GM12873 (cell line): ENCODE measurements at regions not wholly inside any gene's neighbourhood (a gene's known extent, or its start where the extent isn't known, plus 50 kb on each side); places are given as distances from the start of the nearest gene placed in this dataset.

Experiments used
- TF ChIP-seq, protein P1 (sequence below): IDR thresholded peaks from 2 replicates; pipeline ENCODE4 v1.5.1; 2012; ENCODE audit warnings: low read depth, mild to moderate bottlenecking, moderate library complexity, low read length, control low read depth; ENCODE audit not compliant: insufficient read depth; ENCODE audit errors: missing control alignments

DNA sequence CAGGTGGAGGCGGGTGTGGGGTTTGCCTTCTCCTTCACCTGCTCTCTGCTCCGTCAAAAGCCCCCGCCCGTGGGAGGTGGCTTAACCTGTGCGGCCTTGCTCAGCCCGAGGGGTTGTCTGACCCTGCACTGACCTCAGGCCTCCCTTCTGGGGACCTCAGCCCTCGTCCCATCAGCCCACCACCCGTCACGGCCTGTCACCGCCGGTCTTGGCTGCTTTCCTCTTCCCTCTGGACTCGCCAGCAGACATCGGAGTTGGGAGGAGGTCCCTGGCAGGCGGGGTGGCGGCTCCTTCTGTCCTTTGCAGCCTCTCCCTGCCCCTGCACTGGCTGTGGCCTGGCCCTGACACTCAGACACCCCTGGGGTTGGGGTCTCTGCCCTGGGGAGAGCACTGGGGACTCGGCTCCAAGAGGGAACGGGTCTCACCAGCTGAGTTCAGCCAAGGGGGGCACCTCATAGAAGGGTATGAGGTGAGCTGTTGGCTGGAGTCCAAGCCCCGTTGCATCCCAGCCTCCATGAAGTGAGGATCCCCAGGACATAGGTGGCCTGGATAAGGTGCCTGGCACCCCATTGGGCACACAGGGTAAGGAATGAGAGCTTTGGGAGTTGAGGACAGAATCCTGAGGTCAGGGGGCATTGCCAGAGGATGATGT is 999.6 kb downstream of the BRD1 start:
- TF ChIP-seq, protein P1, sequence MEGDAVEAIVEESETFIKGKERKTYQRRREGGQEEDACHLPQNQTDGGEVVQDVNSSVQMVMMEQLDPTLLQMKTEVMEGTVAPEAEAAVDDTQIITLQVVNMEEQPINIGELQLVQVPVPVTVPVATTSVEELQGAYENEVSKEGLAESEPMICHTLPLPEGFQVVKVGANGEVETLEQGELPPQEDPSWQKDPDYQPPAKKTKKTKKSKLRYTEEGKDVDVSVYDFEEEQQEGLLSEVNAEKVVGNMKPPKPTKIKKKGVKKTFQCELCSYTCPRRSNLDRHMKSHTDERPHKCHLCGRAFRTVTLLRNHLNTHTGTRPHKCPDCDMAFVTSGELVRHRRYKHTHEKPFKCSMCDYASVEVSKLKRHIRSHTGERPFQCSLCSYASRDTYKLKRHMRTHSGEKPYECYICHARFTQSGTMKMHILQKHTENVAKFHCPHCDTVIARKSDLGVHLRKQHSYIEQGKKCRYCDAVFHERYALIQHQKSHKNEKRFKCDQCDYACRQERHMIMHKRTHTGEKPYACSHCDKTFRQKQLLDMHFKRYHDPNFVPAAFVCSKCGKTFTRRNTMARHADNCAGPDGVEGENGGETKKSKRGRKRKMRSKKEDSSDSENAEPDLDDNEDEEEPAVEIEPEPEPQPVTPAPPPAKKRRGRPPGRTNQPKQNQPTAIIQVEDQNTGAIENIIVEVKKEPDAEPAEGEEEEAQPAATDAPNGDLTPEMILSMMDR, result no peak

DNA sequence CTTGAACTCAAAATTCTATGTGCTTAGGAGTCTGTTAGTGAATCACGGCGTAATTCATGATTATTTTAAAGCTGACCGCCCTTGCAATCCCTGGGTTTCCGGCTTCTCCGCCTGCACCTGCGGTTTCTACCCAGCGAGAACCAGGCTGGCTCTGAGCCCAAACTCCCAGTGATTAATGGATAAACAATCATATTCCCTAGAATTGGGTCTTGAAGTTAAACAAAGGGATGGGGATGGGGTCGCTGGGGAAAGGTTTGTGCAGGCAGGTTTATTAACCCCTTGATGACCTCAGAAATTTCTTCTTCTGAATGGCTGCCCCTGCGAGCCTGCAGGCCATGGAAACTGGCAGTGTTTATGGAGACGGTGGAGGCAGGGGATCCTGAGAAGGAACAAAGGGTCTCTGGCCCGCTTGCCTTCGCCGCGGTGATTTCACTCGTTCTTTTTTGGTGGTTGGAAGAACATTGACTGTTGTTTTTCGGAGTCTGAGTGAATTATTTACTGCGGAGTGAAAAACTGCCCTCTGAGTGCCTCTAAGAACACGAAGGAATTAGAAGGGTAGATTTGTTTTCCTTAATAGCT is 1000.3 kb downstream of the BRD1 start:
- TF ChIP-seq, protein P1, result no peak

DNA sequence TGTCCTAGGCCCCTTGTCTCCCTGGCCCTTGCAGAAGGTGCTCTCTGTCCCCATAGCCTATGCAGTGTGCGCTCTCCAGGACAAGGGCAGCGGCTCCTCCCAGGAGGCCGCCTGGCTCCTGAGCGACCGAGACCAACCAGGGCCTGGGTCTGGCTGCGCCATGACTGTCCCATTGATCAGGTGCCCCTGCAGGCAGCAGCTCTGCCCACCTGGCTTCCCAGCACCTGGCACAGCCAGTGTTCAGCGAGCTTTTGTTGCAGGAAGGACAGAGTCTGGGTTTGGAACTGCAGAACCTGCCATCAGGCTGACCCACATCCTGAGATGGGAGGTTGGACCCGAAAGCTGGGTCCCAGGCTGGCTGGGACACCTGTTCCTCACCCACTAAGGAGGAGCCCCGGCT is 1001.1 kb downstream of the BRD1 start:
- TF ChIP-seq, protein P1, result no peak

DNA sequence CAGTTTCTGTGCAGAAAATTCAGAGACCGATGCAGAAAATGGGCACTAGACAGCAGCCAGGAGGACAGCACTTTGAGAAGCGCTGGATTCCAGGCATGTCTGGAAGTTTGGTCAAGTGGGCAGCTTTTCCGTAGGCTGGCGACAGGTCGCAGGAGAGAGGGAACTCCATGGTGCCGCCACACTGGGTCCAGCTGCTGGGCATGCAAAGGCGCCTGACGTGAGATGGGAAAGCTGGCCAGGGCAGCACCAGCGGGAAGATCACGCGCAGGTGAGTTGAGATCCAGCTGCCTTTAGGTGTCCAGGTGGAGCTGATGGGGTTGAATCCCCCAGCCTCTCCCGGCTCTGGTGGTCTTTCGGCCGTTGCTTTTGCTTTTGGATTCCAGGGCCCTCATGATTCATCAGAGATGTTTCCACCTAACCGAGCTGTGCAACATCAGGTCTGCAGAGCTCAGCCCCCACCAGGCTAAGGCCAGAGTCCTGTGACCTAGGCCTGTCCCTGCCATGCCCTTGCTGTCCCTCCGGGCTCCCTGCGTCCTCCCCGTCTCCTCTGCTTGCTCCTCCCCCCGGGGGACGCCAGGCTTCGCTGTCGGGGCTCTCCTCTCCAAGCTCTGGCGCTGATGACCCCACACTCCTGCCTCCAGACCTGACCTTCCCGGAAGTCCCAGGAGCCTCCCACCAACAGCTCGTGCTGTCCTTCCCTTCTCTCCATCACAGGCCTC is 1001.7 kb downstream of the BRD1 start:
- TF ChIP-seq, protein P1, result no peak

DNA sequence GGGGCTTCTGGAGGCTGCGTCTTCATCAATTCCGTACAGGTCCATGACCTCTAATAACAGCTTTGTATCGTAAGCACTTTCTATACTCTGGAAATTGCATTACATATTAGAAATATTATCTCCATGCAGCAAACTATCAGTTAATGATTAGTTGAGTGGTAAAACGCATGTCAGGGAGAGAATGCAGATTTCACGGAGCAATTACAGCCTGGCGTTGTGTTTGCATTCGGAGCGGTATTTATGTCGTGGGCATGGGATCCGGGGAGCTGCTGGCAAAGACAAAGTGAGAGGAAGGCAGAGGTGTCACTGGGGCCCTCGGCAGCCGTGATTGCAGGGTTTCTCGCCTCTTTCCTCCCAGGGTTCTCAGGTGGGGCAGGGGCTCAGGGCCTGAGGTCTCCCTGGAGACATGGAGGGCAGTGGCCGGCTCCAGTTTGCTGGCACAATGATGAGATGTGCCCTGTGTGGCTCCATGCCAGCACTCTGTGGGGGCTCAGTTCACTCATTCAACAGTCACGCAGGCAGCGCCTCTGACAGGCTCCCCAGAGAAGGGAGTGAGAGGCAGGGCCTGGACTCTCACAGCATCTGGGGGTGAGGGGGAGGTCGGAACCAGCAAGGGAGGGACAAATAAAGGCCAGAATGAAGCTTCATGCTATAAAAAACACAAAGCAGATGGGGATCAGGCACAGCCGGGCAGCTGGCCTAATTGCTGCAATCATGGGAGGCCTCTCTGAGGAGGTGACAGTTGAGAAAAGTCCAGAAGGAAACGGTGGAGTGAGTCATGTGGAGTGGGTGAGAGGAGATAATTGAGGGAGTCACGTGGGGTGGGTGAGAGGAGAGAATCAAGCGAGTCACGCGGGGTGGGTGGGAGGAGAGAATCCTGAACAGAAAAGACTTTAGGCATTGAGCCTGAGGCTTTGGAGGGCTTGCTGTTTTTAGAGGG is 1002.7 kb downstream of the BRD1 start:
- TF ChIP-seq, protein P1, result no peak

DNA sequence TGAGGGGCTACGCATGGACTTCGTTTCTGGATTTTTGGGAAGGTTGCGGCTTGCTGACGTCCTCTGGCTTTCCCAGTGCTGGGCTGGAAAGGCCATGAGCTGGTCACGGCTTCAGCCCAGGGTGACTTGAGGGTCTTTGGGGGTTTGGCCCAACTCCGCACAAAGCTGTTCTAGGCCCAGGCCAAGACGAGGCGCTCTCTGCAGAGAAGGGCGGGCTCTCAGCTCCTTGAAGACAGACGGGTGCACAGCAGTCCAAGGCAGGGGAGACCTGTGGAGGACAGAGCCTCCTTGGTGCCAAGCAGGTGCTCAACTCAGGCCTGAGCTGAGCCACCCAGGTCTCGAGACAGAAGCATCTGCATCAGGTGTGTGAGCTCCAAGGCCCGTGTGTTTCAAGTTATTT is 1003.7 kb downstream of the BRD1 start:
- TF ChIP-seq, protein P1, result no peak
